ENCODE measurements at regions not wholly inside any gene's neighbourhood (a gene's known extent, or its start where the extent isn't known, plus 50 kb on each side); places are given as distances from the start of the nearest gene placed in this dataset.

GRCh38 chr2:65878011-65878340 is 445.6 kb upstream of the SPRED2 start:
- no peak for DNase-seq

GRCh38 chr2:65877331-65878010 is 445.1 kb upstream of the SPRED2 start:
- DNase-seq: no peak

GRCh38 chr2:65876114-65876513 is 443.7 kb upstream of the SPRED2 start:
- DNase-seq: no peak

- DNase-seq: no peak
Observed at GRCh38 chr2:65870826-65871225, 438.4 kb upstream of the SPRED2 start.

GRCh38 chr2:65869296-65869695 is 436.9 kb upstream of the SPRED2 start:
- DNase-seq: no peak

- DNase-seq: no peak
Observed at GRCh38 chr2:65868177-65868576, 435.8 kb upstream of the SPRED2 start.

- no peak for DNase-seq
Observed at GRCh38 chr2:65867446-65867845, 435.0 kb upstream of the SPRED2 start.

GRCh38 chr2:65866148-65866547 is 433.7 kb upstream of the SPRED2 start:
- no peak for DNase-seq

- DNase-seq: no peak
Observed at GRCh38 chr2:65864619-65865018, 432.2 kb upstream of the SPRED2 start.

- DNase-seq: no peak
Observed at GRCh38 chr2:65863713-65864112, 431.3 kb upstream of the SPRED2 start.

GRCh38 chr2:65856928-65857327 is 424.5 kb upstream of the SPRED2 start:
- no peak for DNase-seq

- no peak for DNase-seq
Observed at GRCh38 chr2:65856423-65856822, 424.0 kb upstream of the SPRED2 start.

- no peak for DNase-seq
Observed at GRCh38 chr2:65850695-65851094, 418.3 kb upstream of the SPRED2 start.

- no peak for DNase-seq
Observed at GRCh38 chr2:65846989-65847678, 414.7 kb upstream of the SPRED2 start.

GRCh38 chr2:65845442-65846182 is 413.2 kb upstream of the SPRED2 start:
- DNase-seq: no peak

GRCh38 chr2:65842104-65842503 is 409.7 kb upstream of the SPRED2 start:
- no peak for DNase-seq

- no peak for DNase-seq
Observed at GRCh38 chr2:65835975-65836549, 403.7 kb upstream of the SPRED2 start.

GRCh38 chr2:65834771-65835475 is 402.5 kb upstream of the SPRED2 start:
- DNase-seq: no peak

- no peak for DNase-seq
Observed at GRCh38 chr2:65834062-65834461, 401.7 kb upstream of the SPRED2 start.

GRCh38 chr2:65831509-65831908 is 399.1 kb upstream of the SPRED2 start:
- DNase-seq: no peak

- no peak for DNase-seq
Observed at GRCh38 chr2:65826567-65826966, 394.2 kb upstream of the SPRED2 start.

- DNase-seq: no peak
Observed at GRCh38 chr2:65823511-65823910, 391.1 kb upstream of the SPRED2 start.

GRCh38 chr2:65820454-65820853 is 388.1 kb upstream of the SPRED2 start:
- DNase-seq: no peak
